Muscle of back (tissue), 3 donors: ENCODE measurements at regions not wholly inside any gene's neighbourhood (a gene's known extent, or its start where the extent isn't known, plus 50 kb on each side); places are given as distances from the start of the nearest gene placed in this dataset.

Experiments
- DNase-seq, 3 donors: peaks; one replicate each; pipeline versions ENCODE4 v3.0.0 to v3.0.0-alpha.2; 2013

- no peak for DNase-seq
Measured at GRCh38 chr1:201610858-201611257, 71.9 kb downstream of the NAV1 start.

- DNase-seq, result no peak
Measured at GRCh38 chr1:201612645-201613044, 73.7 kb downstream of the NAV1 start.

DNA sequence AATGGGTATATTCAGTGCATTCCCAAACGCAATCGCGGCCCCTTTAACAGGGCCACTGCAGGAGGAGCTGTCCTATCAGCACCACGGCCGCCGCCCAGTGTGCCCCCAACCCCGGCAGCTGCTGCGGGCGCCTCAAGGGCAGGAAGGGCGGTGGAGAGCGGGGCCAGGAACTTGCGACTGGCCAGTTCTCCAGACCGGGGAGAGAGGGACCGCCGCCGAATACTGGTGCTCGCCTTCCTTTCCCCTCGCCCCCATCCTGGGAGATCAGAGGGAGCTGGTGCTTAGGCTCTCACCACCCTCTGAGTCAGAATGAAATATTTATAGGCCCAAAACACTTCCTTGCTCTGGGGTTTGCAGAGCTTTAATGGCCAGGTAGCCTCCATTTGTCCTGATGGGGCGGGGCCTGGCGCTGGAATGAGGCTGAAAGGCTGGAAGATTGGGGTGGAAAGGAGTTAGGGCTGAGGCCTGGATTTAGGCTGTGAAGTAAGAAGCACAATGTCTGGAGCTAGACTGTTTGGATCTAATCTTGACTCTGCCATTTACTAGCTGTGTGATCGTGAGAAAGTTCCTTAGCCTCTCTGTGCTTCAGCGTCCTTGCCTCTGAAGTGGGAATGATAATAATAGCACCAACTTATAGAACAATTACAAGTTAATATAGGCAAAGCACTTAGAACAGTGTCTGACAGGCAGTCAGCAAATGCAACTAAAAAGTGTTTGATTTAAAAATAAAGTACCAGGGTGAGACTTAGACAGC, 75.5 kb downstream of the NAV1 start:
- DNase-seq, result peak; percentile 38 to 68 (median 43)

GRCh38 chr1:201617157-201617556, 78.2 kb downstream of the NAV1 start:
- DNase-seq, result no peak

DNA sequence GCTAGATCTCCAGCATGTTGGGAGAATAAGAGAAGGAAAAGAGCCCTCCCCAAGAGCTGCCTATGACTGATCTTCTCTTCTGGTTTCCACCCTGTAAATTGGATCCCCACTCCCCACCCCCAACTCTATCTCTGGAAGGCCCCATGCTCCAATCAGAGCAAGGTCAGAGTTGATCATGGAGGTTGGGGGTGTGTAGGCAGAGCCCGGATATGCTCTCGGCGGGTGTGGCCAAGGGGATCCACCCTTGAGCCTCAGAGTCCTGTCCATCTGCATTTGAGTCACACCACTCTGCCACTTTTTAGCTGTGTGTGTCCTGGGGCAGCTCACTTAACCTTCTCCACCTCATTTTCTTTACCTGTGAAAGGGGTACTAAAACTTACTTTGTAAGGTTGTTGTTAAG, 79.5 kb downstream of the NAV1 start:
- no peak for DNase-seq

DNA sequence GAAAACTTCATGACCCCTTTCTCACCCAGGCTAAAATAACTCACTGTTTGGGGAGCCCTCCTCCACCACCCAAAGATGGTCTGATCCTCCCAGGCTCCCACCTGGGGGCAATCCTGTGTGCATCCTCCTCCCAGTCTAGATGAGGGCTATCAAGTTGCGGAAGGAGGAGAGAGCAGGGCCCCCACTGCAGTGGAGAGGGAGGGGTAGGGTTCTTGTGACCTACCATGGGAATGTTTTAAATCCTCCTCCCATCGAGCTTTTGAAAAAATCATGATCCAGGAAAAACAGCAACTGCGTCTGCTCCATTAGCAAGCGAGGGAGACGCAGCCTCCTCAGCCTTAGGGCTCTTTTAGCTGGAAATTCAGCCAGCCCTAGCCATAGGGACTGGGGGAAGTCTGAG, 80.0 kb downstream of the NAV1 start:
- DNase-seq, result no peak

- no peak for DNase-seq
Measured at GRCh38 chr1:201619513-201619912, 80.6 kb downstream of the NAV1 start.

- DNase-seq, result no peak
Measured at GRCh38 chr1:201622353-201622752, 83.4 kb downstream of the NAV1 start.

DNA sequence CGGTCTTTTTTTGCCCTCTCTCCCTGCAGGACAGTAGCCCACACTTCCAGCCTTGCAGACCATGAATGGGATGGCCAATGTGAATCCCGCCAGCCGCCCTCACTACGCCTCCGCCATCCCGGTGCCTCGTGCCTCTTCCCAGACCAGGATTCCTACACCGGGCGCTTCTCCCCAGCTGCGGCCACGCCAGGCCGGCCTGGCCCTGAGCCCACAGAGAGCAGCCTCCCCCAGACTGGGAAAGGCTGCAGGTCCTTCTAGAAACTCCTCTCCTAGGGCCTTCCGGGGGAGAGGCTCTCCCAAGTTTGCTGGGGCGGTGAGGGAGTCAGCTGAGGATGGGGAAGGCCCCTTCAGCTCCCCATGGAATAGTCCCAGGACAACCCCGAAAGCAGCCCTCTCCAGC, 83.9 kb downstream of the NAV1 start:
- no peak for DNase-seq

- DNase-seq, result no peak
Measured at GRCh38 chr1:201624741-201625225, 85.9 kb downstream of the NAV1 start.

DNA sequence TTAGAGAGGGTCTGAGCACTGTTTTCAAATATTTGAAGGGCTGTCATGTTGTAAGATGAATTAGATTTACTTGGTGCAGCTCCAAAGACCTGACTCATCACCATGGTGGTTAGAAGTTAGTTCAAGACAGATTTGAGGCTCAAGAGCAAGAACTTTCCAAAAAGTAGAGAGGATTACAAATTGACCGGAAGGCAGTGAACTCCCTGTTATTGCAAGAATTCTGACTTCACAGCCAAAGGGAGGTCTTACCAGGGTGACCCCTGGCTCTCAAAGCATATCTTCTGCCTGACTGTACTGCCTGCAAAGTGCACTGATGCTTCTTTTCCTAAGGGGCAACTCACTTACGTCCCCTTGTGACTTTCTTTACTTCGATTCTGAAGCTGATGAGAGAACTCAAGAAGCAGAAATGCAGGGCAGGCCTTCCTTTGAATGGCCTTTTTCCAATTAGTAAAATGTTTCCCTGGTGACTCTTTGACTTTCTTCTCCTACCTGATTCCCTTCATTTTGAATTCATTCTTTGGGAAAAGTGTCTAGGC, 86.4 kb downstream of the NAV1 start:
- DNase-seq, result peak in 1 of 3 donors; percentile 88

DNA sequence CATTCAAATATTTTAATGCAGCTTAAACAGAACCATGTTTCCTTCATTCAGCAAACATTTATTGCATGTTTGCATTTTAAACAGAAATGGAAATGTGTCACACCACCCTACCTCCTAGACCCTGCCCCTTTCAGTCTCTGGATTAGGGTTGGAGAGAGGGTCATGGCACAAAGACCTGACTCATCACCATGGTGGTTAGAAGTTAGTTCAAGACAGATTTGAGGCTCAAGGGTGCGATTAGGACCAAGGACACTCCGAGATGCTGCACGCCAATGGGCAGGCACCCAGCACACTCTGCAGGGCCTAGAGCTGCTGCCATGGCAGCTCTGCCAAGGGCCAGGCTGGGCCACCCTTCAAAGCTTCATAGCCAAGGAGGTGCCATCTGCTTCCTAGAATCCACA, 86.9 kb downstream of the NAV1 start:
- DNase-seq, result no peak

GRCh38 chr1:201626629-201627275, 87.8 kb downstream of the NAV1 start:
- DNase-seq, result no peak

- DNase-seq, result no peak
Measured at GRCh38 chr1:201628490-201628889, 89.6 kb downstream of the NAV1 start.

- DNase-seq, result no peak
Measured at GRCh38 chr1:201630582-201630981, 91.7 kb downstream of the NAV1 start.

DNA sequence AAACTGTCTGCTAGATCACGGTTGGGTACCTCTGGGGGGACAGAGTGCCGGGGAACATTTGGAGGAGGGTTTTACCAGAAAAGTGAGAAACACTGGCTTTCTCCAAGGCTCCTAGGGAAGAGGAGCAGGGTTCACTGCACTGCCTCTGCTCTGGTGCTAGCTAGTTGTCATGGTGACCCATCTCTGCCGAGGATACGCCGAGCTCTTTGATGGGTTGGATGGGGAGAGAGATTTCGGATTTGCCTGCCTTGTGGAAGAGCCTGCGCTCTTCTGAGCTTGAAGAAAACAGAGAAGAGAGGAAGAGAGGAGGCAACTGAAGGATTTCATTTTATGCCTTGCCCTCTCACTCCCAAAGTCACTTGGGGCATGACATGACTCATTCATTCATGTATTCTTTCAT, 92.1 kb downstream of the NAV1 start:
- DNase-seq, result no peak

- no peak for DNase-seq
Measured at GRCh38 chr1:201632364-201632952, 93.5 kb downstream of the NAV1 start.

DNA sequence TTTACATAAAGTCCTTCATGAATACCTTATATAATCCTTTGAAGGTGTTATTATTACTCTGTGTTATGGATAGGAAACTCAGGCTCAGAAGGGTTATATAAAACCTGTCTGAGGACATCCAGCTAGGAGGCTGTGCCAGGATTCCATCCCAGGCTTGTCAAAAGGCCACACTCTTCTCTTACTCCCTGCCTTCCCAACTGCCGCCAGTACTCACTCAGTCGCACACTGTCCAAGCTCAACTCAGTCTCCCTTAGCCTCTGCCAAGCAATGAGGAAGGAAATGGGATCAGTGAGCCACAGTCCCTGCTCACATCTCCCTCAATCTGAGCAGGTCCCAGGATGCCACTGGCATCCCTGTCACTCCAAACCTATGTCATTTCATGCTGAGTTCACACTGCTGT, 94.4 kb downstream of the NAV1 start:
- DNase-seq, result no peak

GRCh38 chr1:201633811-201634210, 94.9 kb downstream of the NAV1 start:
- no peak for DNase-seq

DNA sequence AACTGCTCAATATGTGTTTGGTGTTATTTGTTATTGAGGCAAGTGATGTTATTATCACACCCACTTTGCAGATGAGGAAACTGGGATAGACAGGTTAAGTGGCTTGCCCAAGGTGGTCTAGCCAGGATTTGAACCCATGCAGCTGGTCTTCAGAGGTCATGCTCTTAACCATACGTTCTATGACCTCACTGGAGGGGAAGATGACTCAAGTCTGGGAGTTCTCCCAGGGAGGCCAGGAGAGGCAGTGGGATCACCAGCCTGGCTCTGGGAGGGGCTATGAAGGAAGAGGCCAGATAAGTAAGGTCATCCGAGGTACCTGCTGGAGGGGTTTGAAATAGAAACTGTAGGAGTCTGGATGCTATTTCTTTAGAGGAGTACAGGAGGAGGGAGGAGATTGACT, 95.3 kb downstream of the NAV1 start:
- no peak for DNase-seq

- DNase-seq, result no peak
Measured at GRCh38 chr1:201636097-201636496, 97.2 kb downstream of the NAV1 start.

- no peak for DNase-seq
Measured at GRCh38 chr1:201636510-201636971, 97.6 kb downstream of the NAV1 start.
